Mucosa of descending colon (tissue), 3 donors: ENCODE measurements at regions not wholly inside any gene's neighbourhood (a gene's known extent, or its start where the extent isn't known, plus 50 kb on each side); places are given as distances from the start of the nearest gene placed in this dataset.

ENCODE experiments used
- ATAC-seq: fragments of 200-7000 bp; cut with Tn5 transposase; one replicate; pipeline ENCODE4 v1.9.1; 2020; ENCODE audit warnings: mild to moderate bottlenecking, moderate library complexity
- DNase-seq, 3 donors: peaks; one replicate each; pipeline ENCODE4 v3.0.0-alpha.2; 2020
- H3K36me3 ChIP-seq: fragments of 200-600 bp; one replicate; pipeline ENCODE4 v1.8.0; 2021; ENCODE audit warnings: low read depth, mild to moderate bottlenecking
- H3K4me1 ChIP-seq: fragments of 200-600 bp; one replicate; pipeline ENCODE4 v1.8.0; 2021; ENCODE audit warnings: low read depth, mild to moderate bottlenecking
- H3K4me3 ChIP-seq: fragments of 200-600 bp; one replicate; pipeline ENCODE4 v1.8.0; 2021; ENCODE audit warnings: mild to moderate bottlenecking
- H3K9me3 ChIP-seq: fragments of 200-600 bp; one replicate; pipeline ENCODE4 v1.8.0; 2021; ENCODE audit warnings: mild to moderate bottlenecking
- CTCF ChIP-seq: fragments of 200-600 bp; IDR thresholded peaks from one replicate; pipeline ENCODE4 v1.8.0; 2022; ENCODE audit warnings: antibody characterized with exemption, mild to moderate bottlenecking
- intact Hi-C, 2 donors: fragments of 100-400 bp; cut with DNase I in 1 of 2; cut with micrococcal nuclease in 1 of 2; formaldehyde crosslinking; loops; one replicate each; pipeline versions ENCODE4 v1.11.0 to v1.11.1; 2022; cut with DNase I, micrococcal nuclease
- donor health status: DM: no; HTN: no; CAD: no; lungs with moderate emphysema.
- donor health status: DM: no; HTN: no; CAD: no.
- donor health status: DM: no; HTN: yes; CAD: no.

GRCh38 chr2:133780099-133780996 lies 212.1 kb upstream of the NCKAP5 start:
- peak; percentile 58 for ATAC-seq
- intact Hi-C loops: no loop called here

GRCh38 chr2:133780997-133781513 lies 212.8 kb upstream of the NCKAP5 start:
- DNase-seq (no peak), ATAC-seq (no peak)
- Histone ChIP-seq H3K9me3 (no peaks in the 10 kb centered on the region), H3K4me3 (no peak overlapping the region), H3K4me1 (no peaks in the 10 kb centered on the region), H3K36me3 (no peaks in the 10 kb centered on the region)
- no peak for TF ChIP-seq CTCF
- intact Hi-C loops: no loop called here

More at GRCh38 chr2:133780099-133780996, 212.1 kb upstream of the NCKAP5 start:
- Histone ChIP-seq H3K4me1 (no peaks in the 10 kb centered on the region), H3K36me3 (no peaks in the 10 kb centered on the region), H3K9me3 (no peaks in the 10 kb centered on the region), H3K4me3 (no peak overlapping the region)
- no peak for TF ChIP-seq CTCF
- peak in 1 of 3 donors; percentile 85 for DNase-seq

GRCh38 chr2:133787207-133787606 lies 218.9 kb upstream of the NCKAP5 start:
- ATAC-seq: no peak
- intact Hi-C loops: no loop called here
- Histone ChIP-seq H3K36me3 (no peaks in the 10 kb centered on the region), H3K4me3 (no peak overlapping the region), H3K9me3 (no peaks in the 10 kb centered on the region), H3K4me1 (no peaks in the 10 kb centered on the region)
- DNase-seq: no peak
- no peak for TF ChIP-seq CTCF

- no peaks in the 10 kb centered on the region for H3K36me3 ChIP-seq
- DNase-seq: no peak
- intact Hi-C loops: no loop called here
- H3K4me3 ChIP-seq: no peak overlapping the region
- TF ChIP-seq CTCF: no peak
- no peaks in the 10 kb centered on the region for H3K9me3 ChIP-seq
- no peaks in the 10 kb centered on the region for H3K4me1 ChIP-seq
- no peak for ATAC-seq
Observed at GRCh38 chr2:133787651-133788050, 219.4 kb upstream of the NCKAP5 start.

- no peaks in the 10 kb centered on the region for H3K9me3 ChIP-seq
- TF ChIP-seq CTCF: no peak
- DNase-seq: no peak
- intact Hi-C loops: no loop called here
- no peaks in the 10 kb centered on the region for H3K36me3 ChIP-seq
- H3K4me1 ChIP-seq: no peaks in the 10 kb centered on the region
- no peak for ATAC-seq
- no peak overlapping the region for H3K4me3 ChIP-seq
Observed at GRCh38 chr2:133788386-133788785, 220.1 kb upstream of the NCKAP5 start.
